NT2/D1 (cell line): ENCODE measurements at regions not wholly inside any gene's neighbourhood (a gene's known extent, or its start where the extent isn't known, plus 50 kb on each side); places are given as distances from the start of the nearest gene placed in this dataset.

ENCODE experiments used
- YY1 ChIP-seq: IDR thresholded peaks from 2 replicates; pipeline ENCODE4 v1.6.1; 2011; ENCODE audit not compliant: insufficient read length, insufficient read depth
- ZNF274 ChIP-seq: IDR thresholded peaks from 2 replicates; pipeline ENCODE4 v1.6.1; 2011; ENCODE audit warnings: mild to moderate bottlenecking, low read depth, low read length

GRCh38 chr7:121449735-121450240 lies 53.7 kb upstream of the FAM3C start:
- TF ChIP-seq YY1: no peak
- no peak for TF ChIP-seq ZNF274
